H1 (cell line): ENCODE measurements at regions not wholly inside any gene's neighbourhood (a gene's known extent, or its start where the extent isn't known, plus 50 kb on each side); places are given as distances from the start of the nearest gene placed in this dataset.

Experiments used
- CTCF ChIA-PET: fragments of 300-600 bp; sonication (Branson Sonifier 250); formaldehyde crosslinking; loops from one replicate; lab custom pipeline; 2021; ENCODE audit not compliant: partially characterized antibody; lab: Charles Lee
- POLR2A ChIA-PET: fragments of 300-600 bp; sonication (Branson Sonifier 250); formaldehyde crosslinking; loops from one replicate; lab custom pipeline; 2021; ENCODE audit warnings: inconsistent platforms; ENCODE audit not compliant: partially characterized antibody; lab: Charles Lee
- DNase-seq, 2 experiments: peaks; one replicate each; pipeline versions ENCODE4 v3.0.0 to v3.0.0-alpha.2; 2010 to 2022; ENCODE audit warnings: low spot score in 2 of 2, low read depth in 1 of 2, mixed read lengths in 1 of 2
- FAIRE-seq: peaks from 2 replicates; lab custom pipeline; 2011; peaks lifted over from hg19 to GRCh38; lab: Jason Lieb, UNC
- H2AFZ ChIP-seq: 2 replicates; pipeline ENCODE4 v1.8.1; 2012; ENCODE audit warnings: low read length, inconsistent platforms
- H2AK5ac ChIP-seq: 2 replicates; pipeline ENCODE4 v1.6.1; 2013; ENCODE audit warnings: low read depth, low read length
- H2BK120ac ChIP-seq: replicated peaks from 2 replicates; pipeline ENCODE3; 2013; ENCODE audit warnings: low read depth, low read length, inconsistent platforms
- H2BK12ac ChIP-seq: 2 replicates; pipeline ENCODE4 v1.6.1; 2013; ENCODE audit warnings: low read depth, low read length
- H2BK15ac ChIP-seq: 2 replicates; pipeline ENCODE4 v1.6.1; 2013; ENCODE audit warnings: low read length
- H2BK20ac ChIP-seq: 2 replicates; pipeline ENCODE4 v1.6.1; 2013; ENCODE audit warnings: low read length
- H2BK5ac ChIP-seq: 2 replicates; pipeline ENCODE4 v1.6.1; 2013; ENCODE audit warnings: low read depth, low read length
- H3K14ac ChIP-seq: 2 replicates; pipeline ENCODE4 v1.6.1; 2013; ENCODE audit warnings: inconsistent platforms; ENCODE audit not compliant: insufficient read length
- H3K18ac ChIP-seq: 2 replicates; pipeline ENCODE4 v1.6.1; 2013; ENCODE audit warnings: low read length; ENCODE audit errors: extremely low read depth
- H3K23ac ChIP-seq: 2 replicates; pipeline ENCODE4 v1.6.1; 2013; ENCODE audit warnings: inconsistent platforms; ENCODE audit not compliant: insufficient read length
- H3K23me2 ChIP-seq: 2 replicates; pipeline ENCODE4 v1.6.1; 2013; ENCODE audit warnings: low read depth, low read length
- H3K27ac ChIP-seq: 2 replicates; pipeline ENCODE4 v1.6.1; 2011; ENCODE audit warnings: low read depth, low read length, inconsistent platforms
- H3K27me3 ChIP-seq, 4 experiments: replicated peaks in 1 of 4; 1 replicate in 1 of 4; 2 replicates in 3 of 4; pipeline versions ENCODE4 v1.6.1 to v1.8.1; 2011 to 2013; ENCODE audit warnings: low read length in 3 of 4, mild to moderate bottlenecking in 3 of 4, inconsistent platforms in 2 of 4, mixed read lengths in 2 of 4, moderate library complexity in 1 of 4; ENCODE audit not compliant: control insufficient read depth in 3 of 4, insufficient read depth in 3 of 4; ENCODE audit errors: extremely low read depth in 1 of 4
- H3K36me3 ChIP-seq, 4 experiments: 2 replicates each; pipeline versions ENCODE4 v1.6.1 to v1.8.1; 2011 to 2013; ENCODE audit warnings: mild to moderate bottlenecking in 4 of 4, low read length in 3 of 4, moderate library complexity in 2 of 4, control low read depth in 1 of 4, inconsistent platforms in 1 of 4; ENCODE audit not compliant: insufficient read depth in 4 of 4, control insufficient read depth in 2 of 4
- H3K4ac ChIP-seq: replicated peaks from 2 replicates; pipeline ENCODE3; 2013; ENCODE audit warnings: low read length, low read depth, mixed read lengths, inconsistent platforms; ENCODE audit not compliant: insufficient read length
- H3K4me1 ChIP-seq, 4 experiments: replicated peaks in 1 of 4; 1 replicate in 1 of 4; 2 replicates in 3 of 4; pipeline versions ENCODE4 v1.6.1 to v1.8.1; 2011 to 2013; ENCODE audit warnings: low read length in 3 of 4, inconsistent platforms in 2 of 4, mixed read lengths in 1 of 4; ENCODE audit not compliant: insufficient read depth in 4 of 4, control insufficient read depth in 3 of 4
- H3K4me2 ChIP-seq, 2 experiments: 2 replicates each; pipeline versions ENCODE4 v1.6.1 to v1.8.1; 2011 to 2013; ENCODE audit warnings: low read depth in 2 of 2, low read length in 2 of 2, control low read depth in 1 of 2, inconsistent platforms in 1 of 2, mild to moderate bottlenecking in 1 of 2; ENCODE audit not compliant: insufficient read depth in 1 of 2
- H3K4me3 ChIP-seq, 4 experiments: fragments of 200-600, 300-600 bp in 1 of 4; sonication (generic), shearing (Covaris generic), sonication (Bioruptor Twin) in 1 of 4; 2 replicates each; pipeline versions ENCODE4 v1.5.1 to v1.8.1; 2011 to 2016; ENCODE audit warnings: low read length in 4 of 4, low read depth in 3 of 4, control low read depth in 2 of 4, inconsistent platforms in 2 of 4, mild to moderate bottlenecking in 2 of 4, mixed read lengths in 1 of 4, moderate library complexity in 1 of 4; ENCODE audit not compliant: insufficient read depth in 2 of 4; ENCODE audit errors: extremely low read depth in 1 of 4
- H3K56ac ChIP-seq: replicated peaks from 2 replicates; pipeline ENCODE3; 2013; ENCODE audit warnings: low read depth, mild to moderate bottlenecking, mixed read lengths, low read length, inconsistent platforms; ENCODE audit not compliant: insufficient read length
- H3K79me1 ChIP-seq: 2 replicates; pipeline ENCODE4 v1.6.1; 2013; ENCODE audit warnings: low read depth, low read length, control low read depth
- H3K79me2 ChIP-seq, 2 experiments: 2 replicates each; pipeline versions ENCODE4 v1.6.1 to v1.8.1; 2012 to 2013; ENCODE audit warnings: low read length in 2 of 2, mild to moderate bottlenecking in 2 of 2, inconsistent platforms in 1 of 2; ENCODE audit not compliant: insufficient read depth in 2 of 2, control insufficient read depth in 1 of 2
- H3K9ac ChIP-seq, 4 experiments: replicated peaks in 1 of 4; 1 replicate in 1 of 4; 2 replicates in 3 of 4; pipeline versions ENCODE4 v1.6.1 to v1.8.1; 2011 to 2013; ENCODE audit warnings: low read depth in 3 of 4, low read length in 3 of 4, control low read depth in 2 of 4, mild to moderate bottlenecking in 2 of 4, moderate library complexity in 2 of 4, inconsistent platforms in 1 of 4; ENCODE audit errors: extremely low read depth in 1 of 4
- H3K9me3 ChIP-seq, 2 experiments: 2 replicates each; pipeline versions ENCODE4 v1.6.1 to v1.8.1; 2012 to 2013; ENCODE audit warnings: mild to moderate bottlenecking in 2 of 2, moderate library complexity in 2 of 2, control low read depth in 1 of 2, inconsistent platforms in 1 of 2, low read depth in 1 of 2, low read length in 1 of 2, mixed read lengths in 1 of 2; ENCODE audit not compliant: insufficient read depth in 2 of 2
- H4K20me1 ChIP-seq, 2 experiments: replicated peaks in 1 of 2; 2 replicates each; pipeline versions ENCODE3 to v1.8.1; 2011 to 2013; ENCODE audit warnings: inconsistent platforms in 2 of 2, low read length in 2 of 2, mild to moderate bottlenecking in 1 of 2; ENCODE audit not compliant: insufficient read depth in 2 of 2, control insufficient read depth in 1 of 2
- H4K5ac ChIP-seq: 2 replicates; pipeline ENCODE4 v1.6.1; 2013; ENCODE audit warnings: low read length, low read depth, mixed read lengths, inconsistent platforms; ENCODE audit not compliant: insufficient read length
- H4K8ac ChIP-seq: 2 replicates; pipeline ENCODE4 v1.8.0; 2013; ENCODE audit warnings: mild to moderate bottlenecking, moderate library complexity, low read length, inconsistent platforms; ENCODE audit not compliant: insufficient read depth; ENCODE audit errors: extremely low read depth
- H4K91ac ChIP-seq: replicated peaks from 2 replicates; pipeline ENCODE3; 2013; ENCODE audit warnings: low read length, mixed read lengths, inconsistent platforms; ENCODE audit not compliant: insufficient read length
- SIN3A ChIP-seq, 2 experiments: IDR thresholded peaks in 1 of 2; conservative IDR thresholded peaks in 1 of 2; 2 replicates each; pipeline ENCODE4 v1.6.1; 2011 to 2012; ENCODE audit warnings: low read length in 2 of 2, improper control_type of control experiment in 1 of 2, low read depth in 1 of 2, mild to moderate bottlenecking in 1 of 2
- WGBS, 2 experiments: shearing (Covaris generic) in 1 of 2; methylation state at CpG; one replicate each; pipeline versions ENCODE4 v1.1.6 to v1.1.7; 2013 to 2015; ENCODE audit warnings: low lambda C conversion rate in 2 of 2, mixed read lengths in 2 of 2, inconsistent platforms in 1 of 2, low coverage in 1 of 2, missing lambda C conversion rate in 1 of 2; ENCODE audit not compliant: insufficient replicate concordance in 2 of 2, insufficient coverage in 1 of 2, insufficient read length in 1 of 2; ENCODE audit errors: extremely low coverage in 1 of 2, missing lambda C conversion rate in 1 of 2; 5-methylcytosine and 5-hydroxymethylcytosine counted together

- Histone ChIP-seq H2BK12ac (no peak overlapping the region), H3K27ac (no peak overlapping the region), H3K23ac (no peak overlapping the region), H3K79me1 (no peaks in the 10 kb centered on the region; the same call in 1 of the 2 replicates), H3K27me3 (no peaks in the 10 kb centered on the region), H2BK5ac (no peak overlapping the region), H3K4ac (no peak overlapping the region), H4K91ac (no peak overlapping the region), H3K4me2 (no peak overlapping the region), H3K4me1 (no peaks in the 10 kb centered on the region), H3K56ac (no peak overlapping the region), H3K9me3 (no peaks in the 10 kb centered on the region), H2AFZ (no peak overlapping the region), H3K14ac (no peak overlapping the region), H2BK15ac (no peak overlapping the region), H4K8ac (no peak overlapping the region), H3K79me2 (no peaks in the 10 kb centered on the region), H2BK20ac (no peak overlapping the region), H2AK5ac (no peak overlapping the region), H4K5ac (no peak overlapping the region), H3K23me2 (no peaks in the 10 kb centered on the region), H3K18ac (no peak overlapping the region), H3K36me3 (no peaks in the 10 kb centered on the region), H3K4me3 (no peak overlapping the region), H2BK120ac (no peak overlapping the region), H3K9ac (no peak overlapping the region), H4K20me1 (no peaks in the 10 kb centered on the region)
- FAIRE-seq, result no peak
- POLR2A ChIA-PET, result no interaction called here
- DNase-seq, result no peak
- CTCF ChIA-PET, result interaction anchor here (0.7 kb wide), 1 partner anchor 12 kb away, joined by 3 read pairs; no protein-coding TSS in a partner anchor
- 100% methylated on average over 3 of the region's 4 CpGs; no CpG with 5 or more reads in 1 of the 2 experiments for WGBS, 2 experiments
- TF ChIP-seq SIN3A (conservative IDR thresholded peaks at IDR 0.05 in 1 of 2, IDR thresholded peaks at IDR 0.05 in 1 of 2; ENCODE audit: low read depth in 1 of 2, low read length in 2 of 2), result no peak
Measured at GRCh38 chr17:72368191-72368590, 247.4 kb downstream of the SOX9 start.
